HL-60 (cell line): ENCODE measurements at regions not wholly inside any gene's neighbourhood (a gene's known extent, or its start where the extent isn't known, plus 50 kb on each side); places are given as distances from the start of the nearest gene placed in this dataset.

Experiments used
- DNase-seq, 2 experiments: peaks; one replicate each; pipeline ENCODE4 v3.0.0-alpha.2; 2010 to 2020; ENCODE audit warnings: low read depth in 1 of 2, low spot score in 1 of 2
- H3K27ac ChIP-seq: fragments of 250-450 bp; sonication (Bioruptor Pico); replicated peaks from 2 replicates; pipeline ENCODE4 v1.5.1; 2020; ENCODE audit warnings: mild to moderate bottlenecking, moderate library complexity
- H3K27me3 ChIP-seq: fragments of 250-450 bp; sonication (Bioruptor Pico); 2 replicates; pipeline ENCODE4 v1.5.1; 2021; ENCODE audit warnings: mild to moderate bottlenecking, moderate library complexity; ENCODE audit not compliant: insufficient read depth, poor library complexity, severe bottlenecking
- H3K4me3 ChIP-seq: replicated peaks from 2 replicates; pipeline ENCODE4 v1.5.1; 2011; ENCODE audit warnings: mild to moderate bottlenecking, control low read depth, low read length; ENCODE audit not compliant: insufficient read depth
- GABPA ChIP-seq: IDR thresholded peaks from 2 replicates; pipeline ENCODE4 v1.6.1; 2012; ENCODE audit warnings: low read depth
- POLR2AphosphoS5 ChIP-seq: IDR thresholded peaks from 2 replicates; pipeline ENCODE4 v1.6.1; 2012; ENCODE audit warnings: low read depth
- SPI1 ChIP-seq: IDR thresholded peaks from 2 replicates; pipeline ENCODE4 v1.6.1; 2012; ENCODE audit warnings: low read depth, mild to moderate bottlenecking, borderline replicate concordance
- TF ChIP-seq, protein P1 (sequence below): IDR thresholded peaks from 2 replicates; pipeline ENCODE4 v1.6.1; 2012; ENCODE audit warnings: low read depth; ENCODE audit not compliant: insufficient replicate concordance
- TF ChIP-seq, protein P2 (sequence below): IDR thresholded peaks from one replicate; pipeline ENCODE4 v1.5.1; 2011; ENCODE audit warnings: low read length, control low read depth, inconsistent platforms; ENCODE audit not compliant: insufficient read depth

GRCh38 chr2:47264686-47265085, 88.4 kb upstream of the CALM2 start:
- no peak overlapping the region for H3K27ac ChIP-seq
- DNase-seq = no peak
- H3K4me3 ChIP-seq = no peak overlapping the region
- no peaks in the 10 kb centered on the region for H3K27me3 ChIP-seq
- TF ChIP-seq GABPA (no peak), SPI1 (no peak)
- TF ChIP-seq, protein P1, sequence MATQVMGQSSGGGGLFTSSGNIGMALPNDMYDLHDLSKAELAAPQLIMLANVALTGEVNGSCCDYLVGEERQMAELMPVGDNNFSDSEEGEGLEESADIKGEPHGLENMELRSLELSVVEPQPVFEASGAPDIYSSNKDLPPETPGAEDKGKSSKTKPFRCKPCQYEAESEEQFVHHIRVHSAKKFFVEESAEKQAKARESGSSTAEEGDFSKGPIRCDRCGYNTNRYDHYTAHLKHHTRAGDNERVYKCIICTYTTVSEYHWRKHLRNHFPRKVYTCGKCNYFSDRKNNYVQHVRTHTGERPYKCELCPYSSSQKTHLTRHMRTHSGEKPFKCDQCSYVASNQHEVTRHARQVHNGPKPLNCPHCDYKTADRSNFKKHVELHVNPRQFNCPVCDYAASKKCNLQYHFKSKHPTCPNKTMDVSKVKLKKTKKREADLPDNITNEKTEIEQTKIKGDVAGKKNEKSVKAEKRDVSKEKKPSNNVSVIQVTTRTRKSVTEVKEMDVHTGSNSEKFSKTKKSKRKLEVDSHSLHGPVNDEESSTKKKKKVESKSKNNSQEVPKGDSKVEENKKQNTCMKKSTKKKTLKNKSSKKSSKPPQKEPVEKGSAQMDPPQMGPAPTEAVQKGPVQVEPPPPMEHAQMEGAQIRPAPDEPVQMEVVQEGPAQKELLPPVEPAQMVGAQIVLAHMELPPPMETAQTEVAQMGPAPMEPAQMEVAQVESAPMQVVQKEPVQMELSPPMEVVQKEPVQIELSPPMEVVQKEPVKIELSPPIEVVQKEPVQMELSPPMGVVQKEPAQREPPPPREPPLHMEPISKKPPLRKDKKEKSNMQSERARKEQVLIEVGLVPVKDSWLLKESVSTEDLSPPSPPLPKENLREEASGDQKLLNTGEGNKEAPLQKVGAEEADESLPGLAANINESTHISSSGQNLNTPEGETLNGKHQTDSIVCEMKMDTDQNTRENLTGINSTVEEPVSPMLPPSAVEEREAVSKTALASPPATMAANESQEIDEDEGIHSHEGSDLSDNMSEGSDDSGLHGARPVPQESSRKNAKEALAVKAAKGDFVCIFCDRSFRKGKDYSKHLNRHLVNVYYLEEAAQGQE = no peak

DNA sequence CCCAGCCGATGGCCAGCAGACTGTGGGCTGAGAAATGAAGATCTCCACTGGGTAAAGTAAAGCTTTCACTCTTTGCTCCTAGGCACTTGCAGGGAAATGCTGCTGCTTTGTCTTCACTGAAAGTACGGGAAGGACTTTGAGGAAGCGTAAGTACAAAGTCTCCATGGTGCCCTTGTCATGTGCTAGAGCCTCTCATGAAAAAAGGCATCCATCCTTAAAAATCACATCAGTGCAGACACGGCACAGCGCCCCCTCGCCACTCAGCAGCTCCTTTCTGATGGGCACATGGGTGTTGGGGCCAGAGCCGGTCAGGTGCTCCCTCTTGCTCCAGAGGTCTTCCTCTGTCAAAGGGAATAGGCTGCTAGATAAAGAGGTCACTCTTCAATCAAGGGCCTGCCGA, 87.8 kb upstream of the CALM2 start:
- Histone ChIP-seq H3K4me3 (no peak overlapping the region), H3K27me3 (no peaks in the 10 kb centered on the region), H3K27ac (no peak overlapping the region)
- TF ChIP-seq POLR2AphosphoS5 = no peak
- no peak for TF ChIP-seq GABPA
- TF ChIP-seq, protein P1 = no peak
- TF ChIP-seq, protein P2, sequence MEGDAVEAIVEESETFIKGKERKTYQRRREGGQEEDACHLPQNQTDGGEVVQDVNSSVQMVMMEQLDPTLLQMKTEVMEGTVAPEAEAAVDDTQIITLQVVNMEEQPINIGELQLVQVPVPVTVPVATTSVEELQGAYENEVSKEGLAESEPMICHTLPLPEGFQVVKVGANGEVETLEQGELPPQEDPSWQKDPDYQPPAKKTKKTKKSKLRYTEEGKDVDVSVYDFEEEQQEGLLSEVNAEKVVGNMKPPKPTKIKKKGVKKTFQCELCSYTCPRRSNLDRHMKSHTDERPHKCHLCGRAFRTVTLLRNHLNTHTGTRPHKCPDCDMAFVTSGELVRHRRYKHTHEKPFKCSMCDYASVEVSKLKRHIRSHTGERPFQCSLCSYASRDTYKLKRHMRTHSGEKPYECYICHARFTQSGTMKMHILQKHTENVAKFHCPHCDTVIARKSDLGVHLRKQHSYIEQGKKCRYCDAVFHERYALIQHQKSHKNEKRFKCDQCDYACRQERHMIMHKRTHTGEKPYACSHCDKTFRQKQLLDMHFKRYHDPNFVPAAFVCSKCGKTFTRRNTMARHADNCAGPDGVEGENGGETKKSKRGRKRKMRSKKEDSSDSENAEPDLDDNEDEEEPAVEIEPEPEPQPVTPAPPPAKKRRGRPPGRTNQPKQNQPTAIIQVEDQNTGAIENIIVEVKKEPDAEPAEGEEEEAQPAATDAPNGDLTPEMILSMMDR = no peak
- TF ChIP-seq SPI1 = no peak
- DNase-seq = no peak

DNA sequence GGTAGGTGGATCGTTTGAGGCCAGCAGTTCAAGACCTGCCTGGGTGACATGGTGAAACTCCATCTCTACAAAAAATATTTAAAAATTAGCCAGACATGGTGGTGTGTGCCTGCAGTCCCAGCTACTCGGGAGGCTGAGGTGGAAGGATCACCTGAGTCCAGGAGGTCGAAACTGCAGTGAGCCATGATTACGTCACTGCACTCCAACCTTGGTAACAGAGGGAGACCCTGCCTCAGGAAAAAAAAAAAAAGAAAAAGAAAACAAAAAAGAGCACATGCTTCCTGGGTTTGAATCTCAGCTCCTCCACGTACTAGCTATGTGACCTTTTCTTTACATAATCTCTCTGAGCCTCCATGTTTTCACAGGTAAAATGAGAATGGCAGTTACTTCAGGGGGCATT, 86.3 kb upstream of the CALM2 start:
- no peaks in the 10 kb centered on the region for H3K27me3 ChIP-seq
- no peak for DNase-seq
- no peak overlapping the region for H3K27ac ChIP-seq
- H3K4me3 ChIP-seq = no peak overlapping the region
- TF ChIP-seq, protein P1 = no peak
- TF ChIP-seq, protein P2 = no peak
- TF ChIP-seq SPI1 = no peak
- TF ChIP-seq GABPA = no peak
- no peak for TF ChIP-seq POLR2AphosphoS5
